Lower leg skin (tissue), 4 donors: ENCODE measurements at regions not wholly inside any gene's neighbourhood (a gene's known extent, or its start where the extent isn't known, plus 50 kb on each side); places are given as distances from the start of the nearest gene placed in this dataset.

ENCODE experiments used
- DNase-seq, 2 donors: peaks; one replicate each; pipeline ENCODE4 v3.0.0-alpha.2; 2019; ENCODE audit warnings: low spot score in 2 of 2
- H3K4me3 ChIP-seq: fragments of 200-600 bp; sonication (generic); 2 replicates; pipeline ENCODE4 v1.5.1; 2017; ENCODE audit warnings: mild to moderate bottlenecking, low read depth; ENCODE audit not compliant: poor library complexity, severe bottlenecking
- POLR2A ChIP-seq, 2 donors: fragments of 450-650 bp; IDR thresholded peaks; one replicate each; pipeline ENCODE4 v1.6.1; 2016 to 2017; ENCODE audit warnings: antibody characterized with exemption in 2 of 2, mild to moderate bottlenecking in 1 of 2, moderate library complexity in 1 of 2
- WGBS, 2 donors: methylation state at CpG; one replicate each; pipeline ENCODE4 v1.1.5; 2018; 5-methylcytosine and 5-hydroxymethylcytosine counted together
- intact Hi-C: fragments of 100-400 bp; cut with DNase I; formaldehyde crosslinking; loops from one replicate; pipeline ENCODE4 v1.15.0; 2023; ENCODE audit warnings: low total_unique reads
- TF ChIP-seq, protein P1 (sequence below), 3 donors: fragments of 450-650 bp; IDR thresholded peaks; one replicate each; pipeline ENCODE4 v1.5.1; 2016; ENCODE audit warnings: antibody characterized with exemption in 3 of 3, mild to moderate bottlenecking in 3 of 3, moderate library complexity in 2 of 3

DNA sequence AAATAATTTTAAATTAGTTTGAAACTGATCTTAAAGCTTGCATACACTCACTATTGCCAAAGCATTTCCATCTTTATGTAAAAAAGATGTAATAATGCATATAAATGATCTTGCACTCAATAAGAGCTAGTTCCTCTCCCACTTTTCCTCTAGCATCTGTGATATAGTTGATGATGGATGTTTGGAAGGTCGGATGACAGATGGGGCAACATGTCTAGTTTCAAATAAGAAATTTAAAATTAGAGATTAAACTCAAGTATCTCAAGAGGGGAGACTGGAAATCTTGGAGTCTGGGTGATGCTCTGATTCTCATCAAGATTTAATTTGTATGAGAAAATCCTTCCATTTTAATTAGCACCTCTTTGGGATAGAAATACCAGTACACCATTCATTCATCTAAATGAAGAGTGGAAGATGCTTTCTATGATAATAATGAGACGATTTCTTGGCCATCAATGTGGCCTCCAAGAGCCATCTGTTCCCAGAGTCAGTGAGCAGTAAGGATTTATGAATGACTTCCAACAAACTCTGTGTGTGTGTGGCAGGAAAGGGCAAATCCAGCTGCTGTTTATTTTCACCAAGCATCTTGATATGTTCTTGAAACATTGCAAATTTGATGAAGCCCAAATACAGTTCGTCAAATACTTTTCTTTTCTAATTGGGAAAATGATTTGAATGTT, 616.3 kb upstream of the CDH8 start:
- 60 to 63% methylated on average over 3 of the region's 3 CpGs for WGBS, 2 donors
- DNase-seq: no peak
- no peak for TF ChIP-seq POLR2A (IDR thresholded peaks at IDR 0.05)
- TF ChIP-seq, protein P1, sequence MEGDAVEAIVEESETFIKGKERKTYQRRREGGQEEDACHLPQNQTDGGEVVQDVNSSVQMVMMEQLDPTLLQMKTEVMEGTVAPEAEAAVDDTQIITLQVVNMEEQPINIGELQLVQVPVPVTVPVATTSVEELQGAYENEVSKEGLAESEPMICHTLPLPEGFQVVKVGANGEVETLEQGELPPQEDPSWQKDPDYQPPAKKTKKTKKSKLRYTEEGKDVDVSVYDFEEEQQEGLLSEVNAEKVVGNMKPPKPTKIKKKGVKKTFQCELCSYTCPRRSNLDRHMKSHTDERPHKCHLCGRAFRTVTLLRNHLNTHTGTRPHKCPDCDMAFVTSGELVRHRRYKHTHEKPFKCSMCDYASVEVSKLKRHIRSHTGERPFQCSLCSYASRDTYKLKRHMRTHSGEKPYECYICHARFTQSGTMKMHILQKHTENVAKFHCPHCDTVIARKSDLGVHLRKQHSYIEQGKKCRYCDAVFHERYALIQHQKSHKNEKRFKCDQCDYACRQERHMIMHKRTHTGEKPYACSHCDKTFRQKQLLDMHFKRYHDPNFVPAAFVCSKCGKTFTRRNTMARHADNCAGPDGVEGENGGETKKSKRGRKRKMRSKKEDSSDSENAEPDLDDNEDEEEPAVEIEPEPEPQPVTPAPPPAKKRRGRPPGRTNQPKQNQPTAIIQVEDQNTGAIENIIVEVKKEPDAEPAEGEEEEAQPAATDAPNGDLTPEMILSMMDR (IDR thresholded peaks at IDR 0.05): no peak
- intact Hi-C loops: no loop called here
- H3K4me3 ChIP-seq: no peak overlapping the region

DNA sequence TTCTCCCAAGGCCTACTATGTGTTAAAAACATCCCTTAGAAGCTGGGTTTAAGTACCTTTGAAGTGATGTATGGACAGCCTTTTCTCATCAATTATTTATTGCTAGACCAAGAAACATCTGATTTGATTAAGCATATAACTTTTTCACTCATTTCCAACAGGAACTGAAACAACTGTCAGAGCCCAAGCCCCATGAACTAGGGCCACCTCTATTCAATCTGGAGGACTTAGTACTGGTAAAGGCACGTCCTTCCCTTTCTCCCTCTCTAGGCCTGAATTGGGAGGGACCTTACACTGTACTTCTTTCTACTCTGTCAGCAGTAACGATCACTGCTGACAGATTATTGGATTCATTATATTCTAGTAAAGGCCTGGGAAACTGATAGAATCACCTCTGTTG, 612.0 kb upstream of the CDH8 start:
- H3K4me3 ChIP-seq: no peak overlapping the region
- intact Hi-C loops: no loop called here
- no peak for TF ChIP-seq POLR2A (IDR thresholded peaks at IDR 0.05)
- TF ChIP-seq, protein P1 (IDR thresholded peaks at IDR 0.05): no peak
- no peak for DNase-seq
- WGBS, 2 donors: 83 to 85% methylated on average over 2 of the region's 2 CpGs

DNA sequence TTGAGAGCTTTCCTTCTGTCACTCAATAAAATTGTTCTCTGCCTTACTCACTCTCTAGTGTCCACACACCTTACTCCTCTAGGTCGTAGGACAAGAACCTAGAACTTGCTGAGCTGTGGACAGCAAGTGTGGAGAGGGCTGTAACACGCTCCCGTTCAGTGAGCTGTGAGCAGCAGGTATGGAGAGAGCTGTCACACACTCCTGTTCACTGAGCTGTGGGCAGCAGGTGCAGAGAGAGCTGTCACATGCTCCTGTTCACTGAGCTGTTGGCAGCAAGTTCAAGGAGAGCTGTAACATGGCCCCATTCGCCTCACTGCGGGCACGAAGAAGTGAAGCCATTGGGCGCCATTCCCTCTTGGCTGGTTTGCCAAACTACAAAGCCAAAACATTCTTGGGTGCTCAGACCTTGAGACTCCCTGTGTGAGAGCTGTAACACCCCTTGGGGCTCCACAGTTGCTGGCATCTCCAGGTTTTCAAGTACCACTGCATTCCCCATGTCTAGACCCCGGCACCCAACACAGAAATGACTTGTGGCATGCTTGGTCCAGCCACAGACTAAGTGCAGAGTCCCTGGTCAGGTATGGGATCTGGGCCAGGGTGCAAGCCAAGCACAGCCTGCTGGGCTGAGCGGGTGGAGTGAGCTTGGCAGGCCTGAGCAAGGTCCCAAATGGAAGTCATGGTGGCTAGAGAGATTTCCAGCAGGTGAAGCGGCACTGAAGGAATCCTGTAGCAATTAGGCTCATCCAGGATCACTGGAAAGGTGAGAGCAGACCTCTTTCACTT, 608.0 kb upstream of the CDH8 start:
- intact Hi-C loops: no loop called here
- DNase-seq: no peak
- H3K4me3 ChIP-seq: no peak overlapping the region
- TF ChIP-seq POLR2A (IDR thresholded peaks at IDR 0.05): no peak
- 89 to 91% methylated on average over 10 of the region's 10 CpGs for WGBS, 2 donors

DNA sequence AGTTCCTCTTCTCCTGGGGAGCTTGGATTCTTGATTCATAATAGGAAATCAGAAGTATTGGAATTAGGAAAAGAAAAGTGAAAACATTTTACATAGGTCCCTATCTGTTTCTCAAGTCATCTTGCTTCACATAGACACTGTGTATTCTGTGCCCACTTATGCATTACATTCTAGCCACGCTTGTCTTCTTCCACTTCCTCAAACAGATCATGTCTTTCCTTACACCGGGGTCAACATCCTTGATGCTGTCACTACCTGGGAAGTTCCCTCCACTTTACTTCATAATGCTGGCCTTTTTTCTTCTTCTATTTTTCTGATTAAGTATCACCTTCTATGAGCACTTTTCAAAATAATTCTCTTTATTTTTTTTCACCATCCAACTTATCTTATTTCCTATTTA, 606.4 kb upstream of the CDH8 start:
- H3K4me3 ChIP-seq: no peak overlapping the region
- WGBS, 2 donors: 56 to 79% methylated on average over 2 of the region's 2 CpGs
- TF ChIP-seq, protein P1 (IDR thresholded peaks at IDR 0.05): no peak
- TF ChIP-seq POLR2A (IDR thresholded peaks at IDR 0.05): no peak
- intact Hi-C loops: no loop called here
- DNase-seq: no peak

DNA sequence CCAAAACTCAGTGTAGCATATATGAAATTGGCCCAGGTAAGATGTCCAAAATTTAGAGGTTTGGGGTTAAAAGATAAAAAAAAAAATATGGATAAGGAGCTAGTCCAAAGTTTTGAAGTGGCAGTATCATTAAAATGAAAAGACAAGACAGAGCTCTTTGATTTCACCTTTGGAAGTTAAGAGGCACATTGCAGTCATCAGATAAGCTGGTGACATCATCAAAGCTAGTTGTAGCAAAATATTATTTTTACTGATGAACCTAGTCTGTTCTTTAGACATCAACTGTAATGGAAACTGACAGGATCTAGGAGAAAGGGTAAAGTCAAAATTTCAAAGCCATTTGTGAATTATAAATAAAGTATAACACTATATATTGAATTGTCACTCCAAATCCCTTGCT, 603.7 kb upstream of the CDH8 start:
- H3K4me3 ChIP-seq: no peak overlapping the region
- TF ChIP-seq, protein P1 (IDR thresholded peaks at IDR 0.05): no peak
- no peak for TF ChIP-seq POLR2A (IDR thresholded peaks at IDR 0.05)
- intact Hi-C loops: no loop called here
- DNase-seq: no peak

DNA sequence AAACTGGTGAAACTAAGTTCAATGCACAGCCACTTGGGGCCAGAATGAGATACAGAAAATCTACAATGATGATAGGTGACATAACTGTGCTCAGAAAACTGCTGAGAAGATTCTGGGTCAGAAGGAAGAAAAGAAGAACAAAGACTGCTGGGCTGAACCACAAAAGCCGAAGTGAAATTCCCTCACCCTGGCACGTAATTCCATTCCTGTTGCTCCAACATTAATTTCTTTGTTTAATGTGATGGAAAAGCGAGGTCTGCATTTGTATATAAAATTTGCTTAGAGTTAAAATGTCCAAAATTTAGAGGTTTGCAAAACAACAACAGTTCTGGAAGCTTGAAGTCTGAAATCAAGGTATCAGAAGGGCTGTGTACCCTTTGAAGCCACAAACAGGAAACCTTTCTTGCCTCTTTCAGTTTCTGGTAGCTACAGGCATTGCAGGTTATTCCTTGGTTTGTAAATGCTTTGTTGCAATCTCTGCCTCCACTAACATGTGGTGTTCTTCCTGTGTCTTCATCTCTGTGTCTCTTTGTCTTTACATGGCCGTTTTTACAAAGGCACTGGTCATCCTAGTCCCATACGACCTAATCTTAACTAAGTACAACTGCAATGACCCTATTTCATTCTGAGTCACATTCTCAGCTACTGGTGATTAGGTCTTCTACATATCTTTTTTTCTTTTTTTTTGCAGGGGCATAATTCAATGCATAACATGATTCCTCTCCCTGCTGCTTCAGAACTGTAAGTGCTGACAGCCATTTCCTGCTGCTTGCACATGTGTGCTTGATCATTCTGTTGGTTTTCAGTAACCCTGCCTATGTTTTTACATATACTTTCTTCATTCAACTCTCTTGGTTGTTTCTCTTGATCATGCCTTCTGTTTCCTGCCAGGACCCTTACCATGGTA, 603.0 kb upstream of the CDH8 start:
- TF ChIP-seq, protein P1 (IDR thresholded peaks at IDR 0.05): no peak
- TF ChIP-seq POLR2A (IDR thresholded peaks at IDR 0.05): no peak
- 46 to 51% methylated on average over 5 of the region's 5 CpGs for WGBS, 2 donors
- no peak for DNase-seq
- intact Hi-C loops: no loop called here
- H3K4me3 ChIP-seq: no peak overlapping the region
